ENCODE measurements at regions not wholly inside any gene's neighbourhood (a gene's known extent, or its start where the extent isn't known, plus 50 kb on each side); places are given as distances from the start of the nearest gene placed in this dataset.

- no peaks in the 10 kb centered on the region for H3K36me3 ChIP-seq
- H3K27ac ChIP-seq = no peak overlapping the region
- H3K27me3 ChIP-seq = no peaks in the 10 kb centered on the region
- no peaks in the 10 kb centered on the region for H3K4me1 ChIP-seq
- H3K4me3 ChIP-seq = no peak overlapping the region
- no peaks in the 10 kb centered on the region for H3K9me3 ChIP-seq
- TF ChIP-seq EP300 (IDR thresholded peaks at IDR 0.05) (no peak), POLR2A (IDR thresholded peaks at IDR 0.05) (no peak), POLR2AphosphoS5 (IDR thresholded peaks at IDR 0.05) (no peak), CTCF (IDR thresholded peaks at IDR 0.05) (no peak)
- DNase-seq = no peak
- intact Hi-C loops (cut with DNase I) = no loop called here
Observed at GRCh38 chr4:12958436-12958835, 525.7 kb downstream of the RAB28 start.

- TF ChIP-seq CTCF (IDR thresholded peaks at IDR 0.05) (no peak), POLR2A (IDR thresholded peaks at IDR 0.05) (no peak), POLR2AphosphoS5 (IDR thresholded peaks at IDR 0.05) (no peak), EP300 (IDR thresholded peaks at IDR 0.05) (no peak)
- Histone ChIP-seq H3K4me3 (no peak overlapping the region), H3K27me3 (no peaks in the 10 kb centered on the region), H3K4me1 (no peaks in the 10 kb centered on the region), H3K36me3 (no peaks in the 10 kb centered on the region), H3K27ac (no peak overlapping the region), H3K9me3 (no peaks in the 10 kb centered on the region)
- 40 to 78% methylated on average over 3 of the region's 3 CpGs for WGBS, 2 donors
- intact Hi-C loops (cut with DNase I) = no loop called here
- no peak for DNase-seq
Observed at GRCh38 chr4:12957108-12957507, 527.0 kb downstream of the RAB28 start.

DNA sequence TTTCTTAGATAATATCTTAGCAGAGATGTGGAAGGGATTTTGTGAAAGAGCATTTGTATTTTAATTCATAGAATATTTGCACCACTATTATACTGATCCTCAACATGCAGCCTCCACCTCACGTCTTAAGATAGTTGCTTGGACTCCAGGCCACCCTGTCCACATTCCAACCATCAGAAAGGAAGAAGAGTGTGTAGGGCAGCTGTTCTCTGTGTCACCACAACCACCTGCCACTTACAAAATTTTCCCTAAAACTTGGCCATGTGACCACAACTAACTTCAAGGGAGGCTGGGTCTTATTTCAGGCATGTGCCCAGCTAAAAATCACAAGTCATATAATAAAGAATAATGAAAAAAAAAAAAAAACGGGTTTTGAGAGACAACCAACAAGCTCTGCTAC lies 528.1 kb downstream of the RAB28 start:
- no peaks in the 10 kb centered on the region for H3K36me3 ChIP-seq
- WGBS, 2 donors = 56 to 69% methylated on average over 2 of the region's 2 CpGs
- no peak for DNase-seq
- H3K4me1 ChIP-seq = no peaks in the 10 kb centered on the region
- no peaks in the 10 kb centered on the region for H3K27me3 ChIP-seq
- no peak overlapping the region for H3K4me3 ChIP-seq
- intact Hi-C loops (cut with DNase I) = no loop called here
- TF ChIP-seq EP300 (IDR thresholded peaks at IDR 0.05) = no peak
- TF ChIP-seq POLR2AphosphoS5 (IDR thresholded peaks at IDR 0.05) = no peak
- TF ChIP-seq CTCF (IDR thresholded peaks at IDR 0.05) = no peak
- no peak for TF ChIP-seq POLR2A (IDR thresholded peaks at IDR 0.05)
- H3K9me3 ChIP-seq = no peaks in the 10 kb centered on the region
- H3K27ac ChIP-seq = no peak overlapping the region

DNA sequence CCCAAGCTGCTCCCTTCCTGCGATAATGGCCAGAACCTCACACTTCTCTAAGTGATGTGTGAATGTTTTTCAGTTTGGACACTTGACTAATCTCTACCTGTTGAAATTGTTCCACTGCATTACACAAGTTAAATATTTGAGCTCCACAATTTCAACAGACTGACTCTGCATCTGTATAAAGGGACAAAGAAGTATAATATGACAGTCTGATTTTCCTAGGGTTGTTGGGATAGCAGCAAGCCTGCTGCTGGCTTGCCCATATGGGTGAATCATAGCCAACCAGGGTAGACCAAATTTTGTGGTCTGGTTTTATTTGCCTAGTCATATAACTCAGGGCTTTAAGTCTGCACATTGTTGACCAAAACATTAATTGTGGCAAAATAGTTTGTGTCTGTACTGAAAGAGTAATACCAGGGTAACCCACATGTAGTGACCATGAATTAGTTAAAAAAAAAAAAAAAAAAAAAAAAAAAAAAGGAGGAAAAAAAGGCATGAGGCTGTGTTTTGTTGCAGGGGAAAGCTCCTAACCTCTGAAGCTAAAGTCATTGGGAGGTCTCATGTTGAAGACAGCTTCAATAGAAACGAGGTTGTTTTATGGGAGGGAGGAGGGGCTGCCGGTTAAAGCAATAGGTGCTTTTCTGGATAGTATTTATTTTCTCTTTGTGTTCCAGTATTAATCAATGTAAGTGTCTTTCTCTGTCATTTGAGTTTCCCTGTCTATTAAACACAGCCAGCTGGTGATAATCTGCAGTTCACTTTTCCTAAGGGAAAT lies 534.2 kb downstream of the RAB28 start:
- Histone ChIP-seq H3K9me3 (no peaks in the 10 kb centered on the region), H3K27ac (no peak overlapping the region), H3K27me3 (no peaks in the 10 kb centered on the region), H3K4me1 (no peaks in the 10 kb centered on the region), H3K4me3 (no peak overlapping the region), H3K36me3 (no peaks in the 10 kb centered on the region)
- no peak for TF ChIP-seq POLR2A (IDR thresholded peaks at IDR 0.05)
- TF ChIP-seq EP300 (IDR thresholded peaks at IDR 0.05) = no peak
- TF ChIP-seq CTCF (IDR thresholded peaks at IDR 0.05) = no peak
- no peak for TF ChIP-seq POLR2AphosphoS5 (IDR thresholded peaks at IDR 0.05)
- intact Hi-C loops (cut with DNase I) = no loop called here
- 56 to 60% methylated on average over 3 of the region's 3 CpGs for WGBS, 2 donors
- DNase-seq = no peak

DNA sequence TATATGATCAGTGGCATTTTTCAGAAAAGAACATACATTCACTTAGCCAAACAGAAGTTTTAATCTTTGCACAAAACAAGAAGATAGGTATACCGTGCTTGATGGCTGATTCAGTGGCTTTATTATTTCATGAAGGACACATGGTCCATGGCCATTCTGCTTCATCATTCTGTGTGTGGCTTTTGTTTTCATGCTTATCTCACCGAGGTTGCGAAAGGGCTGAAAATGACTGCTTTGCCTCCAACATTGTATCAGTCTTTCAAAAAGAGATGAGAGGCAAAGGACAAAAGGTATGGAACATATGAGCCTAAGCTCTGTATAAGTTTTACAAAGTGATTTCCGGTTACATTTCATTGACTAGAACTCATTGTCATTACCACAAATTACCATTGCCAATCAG lies 541.1 kb downstream of the RAB28 start:
- H3K36me3 ChIP-seq = no peaks in the 10 kb centered on the region
- intact Hi-C loops (cut with DNase I) = no loop called here
- 93% methylated on average over 4 of the region's 4 CpGs for WGBS, 2 donors

More for the DNA sequence above, 541.1 kb downstream of the RAB28 start:
- DNase-seq = no peak
- Histone ChIP-seq H3K9me3 (no peaks in the 10 kb centered on the region), H3K27ac (no peak overlapping the region), H3K27me3 (no peaks in the 10 kb centered on the region), H3K4me1 (no peaks in the 10 kb centered on the region), H3K4me3 (no peak overlapping the region)
- no peak for TF ChIP-seq POLR2A (IDR thresholded peaks at IDR 0.05)
- TF ChIP-seq EP300 (IDR thresholded peaks at IDR 0.05) = no peak
- TF ChIP-seq POLR2AphosphoS5 (IDR thresholded peaks at IDR 0.05) = no peak
- no peak for TF ChIP-seq CTCF (IDR thresholded peaks at IDR 0.05)

Measured in sigmoid colon (tissue), 6 donors.